ENCODE measurements at regions not wholly inside any gene's neighbourhood (a gene's known extent, or its start where the extent isn't known, plus 50 kb on each side); places are given as distances from the start of the nearest gene placed in this dataset.

DNA sequence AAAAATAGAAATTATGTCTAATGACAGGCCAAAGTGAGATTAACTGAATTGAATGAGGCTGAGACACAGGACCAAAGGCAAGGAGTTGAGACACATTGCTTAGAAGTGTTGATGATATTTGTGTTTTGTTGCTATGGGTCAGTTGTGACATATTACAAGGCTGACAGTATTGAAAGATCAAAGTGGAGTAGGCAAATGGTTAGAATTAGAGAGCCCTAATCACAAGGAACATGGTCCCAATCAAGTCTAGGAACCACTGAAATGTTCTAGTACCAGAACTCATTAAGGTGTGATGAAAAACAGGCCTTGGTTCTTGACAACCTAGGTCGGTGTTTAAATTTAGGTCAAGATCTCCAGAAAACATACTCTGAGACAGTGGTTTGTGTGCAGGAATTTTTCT is 896.3 kb upstream of the HS3ST1 start:
- DNase-seq (ENCODE audit: low read depth): no peak

GRCh38 chr4:12319765-12320164 is 891.1 kb upstream of the HS3ST1 start:
- DNase-seq (ENCODE audit: low read depth): no peak

DNA sequence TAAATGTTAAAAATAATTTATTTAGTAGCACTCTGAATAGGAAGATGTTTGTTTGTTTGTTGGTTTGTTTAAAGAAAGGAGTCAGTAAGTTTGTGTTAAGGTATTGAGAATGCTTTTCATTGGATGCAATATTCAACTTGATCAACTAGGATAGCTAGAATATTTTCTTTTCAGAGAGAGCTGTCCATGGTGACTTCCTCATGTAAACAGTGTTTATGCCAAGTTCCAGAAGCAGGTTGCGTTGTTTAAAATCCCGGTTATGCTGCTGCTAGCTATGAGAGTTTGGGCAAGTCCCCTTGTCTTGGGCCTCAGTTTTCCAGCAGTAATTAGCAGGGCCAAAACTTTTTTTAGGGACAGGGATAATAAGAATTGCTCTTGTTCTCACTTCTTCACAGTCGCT is 876.2 kb upstream of the HS3ST1 start:
- DNase-seq (ENCODE audit: low read depth): no peak

DNA sequence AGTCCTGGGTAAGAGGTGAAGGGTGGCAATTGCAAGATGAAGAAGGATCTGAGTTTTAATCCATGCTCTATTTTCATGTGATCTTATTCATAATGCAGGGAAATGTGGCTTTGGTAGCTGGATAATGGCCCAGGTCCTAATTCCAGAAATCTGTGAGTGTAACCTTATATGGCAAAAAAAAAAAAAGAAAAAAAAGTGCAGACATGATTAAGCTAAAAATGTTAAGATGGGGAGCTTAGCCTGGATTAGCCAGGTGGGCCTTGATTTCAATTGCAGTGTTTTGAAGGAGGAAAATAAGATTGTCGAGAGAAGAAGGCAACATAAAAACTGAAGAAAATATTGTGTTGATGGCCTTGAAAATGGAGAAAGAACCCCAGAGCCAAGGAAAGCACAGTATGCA is 867.7 kb upstream of the HS3ST1 start:
- DNase-seq (ENCODE audit: low read depth): no peak

- no peak for DNase-seq (ENCODE audit: low read depth)
Measured at GRCh38 chr4:12293906-12294525, 865.3 kb upstream of the HS3ST1 start.

- DNase-seq (ENCODE audit: low read depth): no peak
Measured at GRCh38 chr4:12286351-12286750, 857.7 kb upstream of the HS3ST1 start.

DNA sequence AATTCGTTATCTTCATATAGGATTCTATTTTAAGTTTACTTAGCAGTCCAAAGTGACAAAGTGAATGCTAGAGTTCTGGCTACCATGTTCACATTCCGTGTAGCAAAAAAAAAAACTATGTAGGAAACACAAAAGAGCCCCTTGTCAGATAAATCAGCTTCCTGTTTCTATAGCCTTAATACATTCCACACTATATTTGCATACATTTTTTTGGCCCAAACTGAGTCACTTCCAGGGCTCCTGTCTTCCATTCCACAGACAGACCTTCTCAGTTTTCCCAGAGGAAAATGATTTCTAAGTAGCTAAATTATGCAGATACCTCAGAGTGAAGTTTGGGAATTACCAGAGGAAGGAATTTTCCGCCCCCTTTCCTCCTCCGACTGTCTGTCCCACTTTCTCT is 841.9 kb upstream of the HS3ST1 start:
- DNase-seq (ENCODE audit: low read depth): no peak

- DNase-seq (ENCODE audit: low read depth): no peak
Measured at GRCh38 chr4:12265554-12265953, 836.9 kb upstream of the HS3ST1 start.

GRCh38 chr4:12260453-12260852 is 831.8 kb upstream of the HS3ST1 start:
- no peak for DNase-seq (ENCODE audit: low read depth)

DNA sequence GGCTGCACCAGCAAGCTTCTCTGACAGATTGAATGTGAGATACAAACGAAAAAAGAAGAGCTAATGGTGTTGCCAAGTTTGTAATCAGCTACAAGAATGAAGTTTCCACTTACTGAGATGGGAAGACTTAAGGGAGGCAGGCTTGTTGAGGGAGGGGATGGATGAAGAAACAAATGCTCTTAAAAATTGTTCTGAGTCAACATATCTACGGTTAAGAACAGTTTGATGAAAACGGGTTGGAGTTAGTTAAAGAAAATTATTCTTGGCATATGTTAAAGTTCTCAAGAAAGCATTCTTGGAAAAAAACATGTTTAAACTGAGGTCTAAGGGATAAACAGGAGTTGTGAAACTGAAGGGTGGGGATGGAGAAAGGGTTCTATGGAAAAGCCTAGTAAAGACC is 816.3 kb upstream of the HS3ST1 start:
- no peak for DNase-seq (ENCODE audit: low read depth)

DNA sequence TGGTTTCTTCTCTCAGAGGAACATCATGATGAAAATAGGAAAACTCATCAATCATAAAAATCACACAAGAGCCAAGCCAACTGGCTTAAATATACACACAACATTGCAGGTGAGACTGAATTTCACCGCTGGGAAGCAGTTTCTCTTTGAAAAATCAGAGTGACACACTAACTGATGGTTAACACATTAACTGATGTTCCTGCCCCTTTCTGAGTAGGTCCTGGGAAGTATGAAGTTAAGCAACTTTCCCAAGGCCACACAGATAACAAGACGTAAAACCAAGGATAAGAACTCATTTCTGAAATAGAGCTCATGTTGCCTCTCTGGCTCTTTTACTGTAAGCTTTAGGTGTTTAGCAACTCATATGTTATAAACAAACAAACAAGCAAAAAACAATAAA is 813.7 kb upstream of the HS3ST1 start:
- DNase-seq (ENCODE audit: low read depth): no peak

- DNase-seq (ENCODE audit: low read depth): no peak
Measured at GRCh38 chr4:12239897-12240636, 811.4 kb upstream of the HS3ST1 start.

GRCh38 chr4:12231098-12231497 is 802.4 kb upstream of the HS3ST1 start:
- DNase-seq (ENCODE audit: low read depth): no peak

DNA sequence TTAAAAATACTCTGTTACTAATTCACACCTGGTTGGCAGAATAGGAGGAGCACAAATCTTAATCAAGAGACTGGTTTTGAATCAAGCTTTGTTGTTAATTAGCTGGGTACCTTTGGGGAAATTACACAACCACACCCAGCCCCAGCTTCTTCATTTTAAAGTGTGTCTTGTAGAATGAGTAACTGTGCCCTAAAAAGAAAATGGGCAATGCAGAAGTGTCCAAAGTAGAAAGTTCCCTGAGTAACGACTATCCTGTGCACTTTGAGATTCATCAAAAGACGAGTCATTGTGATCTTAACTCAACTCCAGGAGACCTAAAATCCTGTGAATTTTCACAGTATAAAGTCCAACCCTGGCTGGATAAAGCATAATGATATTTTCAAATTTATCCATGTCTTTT is 792.3 kb upstream of the HS3ST1 start:
- no peak for DNase-seq (ENCODE audit: low read depth)

- DNase-seq (ENCODE audit: low read depth): no peak
Measured at GRCh38 chr4:12211636-12212035, 782.9 kb upstream of the HS3ST1 start.

DNA sequence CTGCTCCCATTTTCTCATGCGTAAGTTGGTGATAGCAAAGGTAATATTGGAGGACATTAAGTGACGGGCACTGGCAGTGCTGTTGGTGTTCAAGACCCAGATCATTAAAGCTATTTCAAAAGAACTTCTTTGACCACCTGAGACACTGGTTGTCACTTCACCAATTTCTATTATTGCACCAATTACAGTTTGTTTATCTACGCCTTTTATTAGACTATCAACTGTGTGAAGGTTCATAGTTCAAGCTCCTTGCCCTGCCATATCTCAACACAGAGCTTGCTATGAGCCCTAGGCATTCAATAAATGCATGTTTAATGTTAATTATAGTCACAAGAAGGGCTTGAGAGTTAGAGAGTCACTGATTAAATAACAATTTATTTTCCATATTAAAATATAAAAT is 778.7 kb upstream of the HS3ST1 start:
- DNase-seq (ENCODE audit: low read depth): no peak

- no peak for DNase-seq (ENCODE audit: low read depth)
Measured at GRCh38 chr4:12206091-12206490, 777.4 kb upstream of the HS3ST1 start.

DNA sequence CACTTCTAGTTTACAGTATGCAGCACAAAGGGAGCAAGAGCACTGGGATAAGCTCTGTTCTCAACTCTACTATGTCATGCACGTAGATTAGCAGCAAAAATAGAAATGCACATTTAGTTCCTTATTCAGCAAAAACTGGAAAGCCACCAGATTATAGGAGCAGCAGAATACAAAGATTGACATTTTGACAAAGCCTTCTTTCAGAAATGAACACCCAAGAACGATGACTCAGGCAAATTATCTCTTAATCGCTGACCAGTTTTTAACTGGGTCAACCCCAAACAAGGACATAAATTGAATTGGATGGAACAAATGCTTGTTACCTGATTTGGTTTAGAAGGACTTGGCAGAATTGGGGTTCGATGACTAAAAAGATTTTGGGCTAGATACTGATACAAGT is 775.3 kb upstream of the HS3ST1 start:
- DNase-seq (ENCODE audit: low read depth): no peak

GRCh38 chr4:12200226-12200625 is 771.5 kb upstream of the HS3ST1 start:
- DNase-seq (ENCODE audit: low read depth): no peak

- no peak for DNase-seq (ENCODE audit: low read depth)
Measured at GRCh38 chr4:12186526-12186925, 757.8 kb upstream of the HS3ST1 start.

DNA sequence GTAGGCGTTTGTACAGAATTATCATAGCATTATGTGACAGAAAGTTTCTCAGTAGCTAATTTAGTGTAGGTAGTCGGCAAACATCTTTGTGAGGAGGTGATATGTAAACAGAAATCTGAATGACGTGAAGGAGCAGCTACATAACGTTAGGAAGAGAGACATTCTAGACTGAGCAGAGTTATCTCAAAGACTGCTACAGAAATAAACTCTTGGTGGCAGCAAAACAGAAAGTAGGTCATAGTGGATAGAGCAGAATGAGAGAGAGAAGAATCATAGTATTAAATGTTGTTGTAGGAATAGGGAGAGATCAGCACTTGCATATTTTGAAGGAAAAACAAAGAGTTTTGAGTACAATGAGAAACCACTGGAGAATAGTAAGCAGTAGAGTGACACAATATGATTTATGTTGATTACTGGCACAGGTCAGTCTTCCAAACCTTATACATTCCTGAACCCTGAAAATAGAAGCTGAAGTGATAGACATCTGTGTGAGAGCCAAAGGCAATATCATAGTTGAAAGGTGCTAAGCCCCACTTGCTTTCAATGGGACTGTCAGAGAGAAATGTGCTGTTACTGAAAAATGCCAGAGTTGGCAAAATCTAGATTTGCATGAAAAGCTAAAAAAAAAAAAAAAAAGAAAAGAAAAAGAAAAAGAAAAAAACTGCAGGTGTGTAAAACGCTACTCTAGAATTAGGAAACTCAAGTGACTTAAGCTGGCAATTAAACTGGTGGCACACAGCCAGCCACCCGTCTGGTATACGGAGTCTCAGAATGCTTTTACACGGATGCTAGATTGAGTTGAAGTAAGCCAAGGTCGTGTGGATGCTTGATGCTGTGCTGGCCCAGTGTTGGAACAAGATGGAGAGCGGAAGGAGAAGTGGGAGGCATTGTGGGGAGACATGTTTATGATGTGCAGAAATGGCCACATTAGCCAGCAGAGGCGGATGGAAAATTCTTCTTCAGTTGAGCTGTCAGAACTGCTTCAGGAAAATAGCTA is 750.2 kb upstream of the HS3ST1 start:
- no peak for DNase-seq (ENCODE audit: low read depth)

DNA sequence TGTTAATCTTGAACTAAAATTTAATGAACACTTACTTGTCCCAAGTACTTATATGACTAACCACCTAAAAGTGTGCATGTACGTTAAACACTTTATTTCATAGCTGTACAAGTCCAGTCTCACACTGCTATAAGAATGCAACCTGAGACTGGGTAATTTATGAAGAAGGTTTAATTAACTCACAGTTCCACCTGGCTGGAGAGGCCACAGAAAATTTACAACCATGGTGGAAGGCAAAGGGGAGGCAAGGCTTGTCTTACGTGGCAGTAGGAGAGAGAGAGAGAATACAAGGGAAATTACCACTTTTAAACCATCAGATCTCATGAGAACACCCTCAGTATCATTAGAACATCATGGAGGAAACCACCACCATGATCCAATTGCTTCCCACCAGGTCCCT is 748.7 kb upstream of the HS3ST1 start:
- DNase-seq (ENCODE audit: low read depth): no peak

DNA sequence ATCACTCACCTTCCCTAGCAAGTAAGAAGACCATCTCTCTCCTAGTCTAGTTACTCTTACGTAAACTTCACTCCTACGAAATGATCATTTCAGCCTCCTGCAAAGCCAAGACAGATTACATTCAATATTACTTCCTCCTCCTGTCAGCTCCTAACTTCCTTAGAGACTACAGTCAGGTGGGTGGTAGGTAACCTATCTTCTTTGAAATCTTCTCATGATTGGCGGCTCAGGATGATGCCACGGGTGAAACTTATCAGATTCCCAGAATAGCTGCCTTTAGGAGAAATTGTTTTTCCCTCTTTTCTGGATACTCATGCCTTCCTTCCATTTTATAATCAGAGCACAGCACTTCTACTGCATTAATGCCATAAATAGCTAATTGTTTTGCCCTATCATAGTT is 744.8 kb upstream of the HS3ST1 start:
- no peak for DNase-seq (ENCODE audit: low read depth)
